Activated CD8-positive, alpha-beta T cell treated with anti-CD3 and anti-CD28 coated beads, Interleukin-2, amount 10 ng/mL, durations not matched to agents 7 days and 5 days (primary cell): ENCODE measurements at regions not wholly inside any gene's neighbourhood (a gene's known extent, or its start where the extent isn't known, plus 50 kb on each side); places are given as distances from the start of the nearest gene placed in this dataset.
A peak's percentile ranks its signal among the peaks of the same experiment; 100 is the strongest.

Source experiments
- ATAC-seq: fragments of 150-1000 bp; cut with Tn5 transposase; one replicate; pipeline ENCODE4 v1.10.0; 2021; ENCODE audit warnings: moderate library complexity
- CTCF ChIA-PET: fragments of 350-600 bp; sonication (Branson Sonifier 250); formaldehyde crosslinking; loops from one replicate; lab custom pipeline; 2021; ENCODE audit warnings: antibody characterized with exemption; lab: Charles Lee
- POLR2A ChIA-PET: fragments of 350-600 bp; sonication (Branson Sonifier 250); formaldehyde crosslinking; loops from one replicate; lab custom pipeline; 2021; ENCODE audit warnings: antibody characterized with exemption; lab: Charles Lee
- DNase-seq: peaks from one replicate; pipeline ENCODE4 v3.0.0-alpha.2; 2020
- H3K27ac Mint-ChIP-seq: one replicate; pipeline ENCODE4 v1.8.0; 2021; ENCODE audit warnings: mild to moderate bottlenecking, mixed read lengths
- H3K27me3 Mint-ChIP-seq: one replicate; pipeline ENCODE4 v1.8.0; 2021; ENCODE audit warnings: low read depth, mixed read lengths
- H3K36me3 Mint-ChIP-seq: one replicate; pipeline ENCODE4 v1.8.0; 2021; ENCODE audit warnings: low read depth, mixed read lengths
- H3K4me1 Mint-ChIP-seq: one replicate; pipeline ENCODE4 v1.8.0; 2021; ENCODE audit warnings: low read depth, mixed read lengths
- H3K4me3 Mint-ChIP-seq: one replicate; pipeline ENCODE4 v1.8.0; 2021; ENCODE audit warnings: mild to moderate bottlenecking, mixed read lengths
- H3K9me3 Mint-ChIP-seq: one replicate; pipeline ENCODE4 v1.8.0; 2022; ENCODE audit warnings: mixed read lengths; ENCODE audit not compliant: insufficient read depth

- H3K9me3 Mint-ChIP-seq, result no peaks in the 10 kb centered on the region
- DNase-seq (no peak), ATAC-seq (no peak)
- H3K4me3 Mint-ChIP-seq, result no peak overlapping the region
- no peak overlapping the region for H3K27ac Mint-ChIP-seq
- ChIA-PET POLR2A (interaction anchor here (0.6 kb wide), 1 partner anchor 585 kb away, joined by 4 read pairs; no protein-coding TSS in a partner anchor), CTCF (no interaction called here)
- H3K36me3 Mint-ChIP-seq, result no peaks in the 10 kb centered on the region
- no peaks in the 10 kb centered on the region for H3K27me3 Mint-ChIP-seq
- no peaks in the 10 kb centered on the region for H3K4me1 Mint-ChIP-seq
Measured at GRCh38 chr21:14869984-14870852, 194.6 kb downstream of the NRIP1 start.

GRCh38 chr21:14866859-14867765 is 197.7 kb downstream of the NRIP1 start:
- no peaks in the 10 kb centered on the region for H3K36me3 Mint-ChIP-seq
- POLR2A ChIA-PET, result no interaction called here
- H3K27me3 Mint-ChIP-seq, result no peaks in the 10 kb centered on the region
- peaks cover 3% of the 10 kb centered on the region for H3K4me1 Mint-ChIP-seq
- DNase-seq (no peak), ATAC-seq (no peak)
- no peak overlapping the region for H3K27ac Mint-ChIP-seq
- no peak overlapping the region for H3K4me3 Mint-ChIP-seq
- CTCF ChIA-PET, result no interaction called here
- H3K9me3 Mint-ChIP-seq, result no peaks in the 10 kb centered on the region

GRCh38 chr21:14864211-14865021 is 200.4 kb downstream of the NRIP1 start:
- CTCF ChIA-PET, result interaction anchor here (0.6 to 1.8 kb wide), 14 partner anchors 15 to 725 kb away, joined by 3 to 13 read pairs (median 4); no protein-coding TSS in a partner anchor
- peak; percentile 63 for ATAC-seq
- Mint-ChIP-seq H3K4me3 (no peak overlapping the region), H3K9me3 (no peaks in the 10 kb centered on the region), H3K27ac (no peak overlapping the region), H3K4me1 (peaks cover 3% of the 10 kb centered on the region), H3K36me3 (no peaks in the 10 kb centered on the region), H3K27me3 (no peaks in the 10 kb centered on the region)
- peak; percentile 60 for DNase-seq
- POLR2A ChIA-PET, result no interaction called here

GRCh38 chr21:14863745-14864210 is 201.0 kb downstream of the NRIP1 start:
- no peak for DNase-seq
- Mint-ChIP-seq H3K9me3 (no peaks in the 10 kb centered on the region), H3K4me3 (no peak overlapping the region), H3K4me1 (peaks cover 3% of the 10 kb centered on the region), H3K27me3 (no peaks in the 10 kb centered on the region), H3K36me3 (no peaks in the 10 kb centered on the region), H3K27ac (no peak overlapping the region)
- ChIA-PET CTCF (interaction anchor here (0.6 to 1.8 kb wide), 12 partner anchors 14 to 726 kb away, joined by 3 to 13 read pairs (median 4); no protein-coding TSS in a partner anchor), POLR2A (no interaction called here)
- ATAC-seq, result no peak

GRCh38 chr21:14862794-14863720 is 201.7 kb downstream of the NRIP1 start:
- ChIA-PET CTCF (interaction anchor here (1.1 to 1.8 kb wide), 4 partner anchors 189 to 726 kb away, joined by 3 to 13 read pairs (median 6); no protein-coding TSS in a partner anchor), POLR2A (no interaction called here)
- Mint-ChIP-seq H3K4me3 (no peak overlapping the region), H3K36me3 (no peaks in the 10 kb centered on the region), H3K9me3 (no peaks in the 10 kb centered on the region), H3K4me1 (peaks cover 3% of the 10 kb centered on the region), H3K27me3 (no peaks in the 10 kb centered on the region), H3K27ac (no peak overlapping the region)
- no peak for ATAC-seq
- peak; percentile 32 for DNase-seq

- H3K4me3 Mint-ChIP-seq, result no peak overlapping the region
- no peaks in the 10 kb centered on the region for H3K4me1 Mint-ChIP-seq
- no peak for ATAC-seq
- ChIA-PET POLR2A (no interaction called here), CTCF (no interaction called here)
- H3K27me3 Mint-ChIP-seq, result no peaks in the 10 kb centered on the region
- H3K9me3 Mint-ChIP-seq, result no peaks in the 10 kb centered on the region
- DNase-seq, result no peak
- H3K36me3 Mint-ChIP-seq, result no peaks in the 10 kb centered on the region
- H3K27ac Mint-ChIP-seq, result no peak overlapping the region
Measured at GRCh38 chr21:14858311-14858710, 206.5 kb downstream of the NRIP1 start.

GRCh38 chr21:14857529-14857928 is 207.3 kb downstream of the NRIP1 start:
- Mint-ChIP-seq H3K4me1 (no peaks in the 10 kb centered on the region), H3K36me3 (no peaks in the 10 kb centered on the region), H3K9me3 (no peaks in the 10 kb centered on the region), H3K27ac (no peak overlapping the region), H3K27me3 (no peaks in the 10 kb centered on the region), H3K4me3 (no peak overlapping the region)
- DNase-seq (no peak), ATAC-seq (no peak)
- POLR2A ChIA-PET, result no interaction called here
- CTCF ChIA-PET, result no interaction called here

GRCh38 chr21:14850394-14850793 is 214.4 kb downstream of the NRIP1 start:
- Mint-ChIP-seq H3K27ac (no peak overlapping the region), H3K4me3 (no peak overlapping the region), H3K9me3 (peaks cover 3% of the 10 kb centered on the region), H3K4me1 (no peaks in the 10 kb centered on the region), H3K36me3 (no peaks in the 10 kb centered on the region), H3K27me3 (no peaks in the 10 kb centered on the region)
- DNase-seq (no peak), ATAC-seq (no peak)
- POLR2A ChIA-PET, result no interaction called here
- CTCF ChIA-PET, result interaction anchor here (1.2 kb wide), 1 partner anchor 14 kb away, joined by 5 read pairs; no protein-coding TSS in a partner anchor

GRCh38 chr21:14846621-14847020 is 218.2 kb downstream of the NRIP1 start:
- ATAC-seq (no peak), DNase-seq (no peak)
- Mint-ChIP-seq H3K4me3 (no peak overlapping the region), H3K27me3 (no peaks in the 10 kb centered on the region), H3K9me3 (peaks cover 6% of the 10 kb centered on the region), H3K4me1 (no peaks in the 10 kb centered on the region), H3K27ac (no peak overlapping the region), H3K36me3 (no peaks in the 10 kb centered on the region)
- ChIA-PET CTCF (no interaction called here), POLR2A (no interaction called here)

GRCh38 chr21:14844001-14844400 is 220.8 kb downstream of the NRIP1 start:
- CTCF ChIA-PET, result no interaction called here

More at GRCh38 chr21:14844001-14844400, 220.8 kb downstream of the NRIP1 start:
- H3K4me1 Mint-ChIP-seq, result no peaks in the 10 kb centered on the region
- no peaks in the 10 kb centered on the region for H3K36me3 Mint-ChIP-seq
- H3K27me3 Mint-ChIP-seq, result no peaks in the 10 kb centered on the region
- H3K4me3 Mint-ChIP-seq, result no peak overlapping the region
- POLR2A ChIA-PET, result no interaction called here
- peaks cover 6% of the 10 kb centered on the region for H3K9me3 Mint-ChIP-seq
- DNase-seq, result no peak
- H3K27ac Mint-ChIP-seq, result no peak overlapping the region
- no peak for ATAC-seq
